ENCODE measurements at regions not wholly inside any gene's neighbourhood (a gene's known extent, or its start where the extent isn't known, plus 50 kb on each side); places are given as distances from the start of the nearest gene placed in this dataset.

GRCh38 chr1:38746941-38747600 lies 112.5 kb downstream of the RRAGC start:
- TF ChIP-seq EZH2 (IDR thresholded peaks at IDR 0.05; ENCODE audit: low read depth, unreplicated experiment) (no peak), CTCF (conservative IDR thresholded peaks at IDR 0.05; ENCODE audit: low read depth in 2 of 2) (no peak), REST (IDR thresholded peaks at IDR 0.05; ENCODE audit: unreplicated experiment) (no peak), ETS1 (IDR thresholded peaks at IDR 0.05) (no peak), POLR2AphosphoS5 (IDR thresholded peaks at IDR 0.05; ENCODE audit: low read depth) (no peak), EZH2phosphoT487 (IDR thresholded peaks at IDR 0.05; ENCODE audit: unreplicated experiment) (no peak), ZNF331 (CRISPR knock-in tag; IDR thresholded peaks at IDR 0.05; ENCODE audit: low read depth) (no peak), JUNB (IDR thresholded peaks at IDR 0.05; ENCODE audit: unreplicated experiment) (no peak), CREB1 (CRISPR knock-in tag; IDR thresholded peaks at IDR 0.05; ENCODE audit: low read depth) (no peak), NANOG (IDR thresholded peaks at IDR 0.05; ENCODE audit: borderline replicate concordance) (no peak), ZNF114 (CRISPR knock-in tag; IDR thresholded peaks at IDR 0.05) (no peak), STAT1 (IDR thresholded peaks at IDR 0.05; ENCODE audit: unreplicated experiment) (no peak)
- TF ChIP-seq, protein P1, sequence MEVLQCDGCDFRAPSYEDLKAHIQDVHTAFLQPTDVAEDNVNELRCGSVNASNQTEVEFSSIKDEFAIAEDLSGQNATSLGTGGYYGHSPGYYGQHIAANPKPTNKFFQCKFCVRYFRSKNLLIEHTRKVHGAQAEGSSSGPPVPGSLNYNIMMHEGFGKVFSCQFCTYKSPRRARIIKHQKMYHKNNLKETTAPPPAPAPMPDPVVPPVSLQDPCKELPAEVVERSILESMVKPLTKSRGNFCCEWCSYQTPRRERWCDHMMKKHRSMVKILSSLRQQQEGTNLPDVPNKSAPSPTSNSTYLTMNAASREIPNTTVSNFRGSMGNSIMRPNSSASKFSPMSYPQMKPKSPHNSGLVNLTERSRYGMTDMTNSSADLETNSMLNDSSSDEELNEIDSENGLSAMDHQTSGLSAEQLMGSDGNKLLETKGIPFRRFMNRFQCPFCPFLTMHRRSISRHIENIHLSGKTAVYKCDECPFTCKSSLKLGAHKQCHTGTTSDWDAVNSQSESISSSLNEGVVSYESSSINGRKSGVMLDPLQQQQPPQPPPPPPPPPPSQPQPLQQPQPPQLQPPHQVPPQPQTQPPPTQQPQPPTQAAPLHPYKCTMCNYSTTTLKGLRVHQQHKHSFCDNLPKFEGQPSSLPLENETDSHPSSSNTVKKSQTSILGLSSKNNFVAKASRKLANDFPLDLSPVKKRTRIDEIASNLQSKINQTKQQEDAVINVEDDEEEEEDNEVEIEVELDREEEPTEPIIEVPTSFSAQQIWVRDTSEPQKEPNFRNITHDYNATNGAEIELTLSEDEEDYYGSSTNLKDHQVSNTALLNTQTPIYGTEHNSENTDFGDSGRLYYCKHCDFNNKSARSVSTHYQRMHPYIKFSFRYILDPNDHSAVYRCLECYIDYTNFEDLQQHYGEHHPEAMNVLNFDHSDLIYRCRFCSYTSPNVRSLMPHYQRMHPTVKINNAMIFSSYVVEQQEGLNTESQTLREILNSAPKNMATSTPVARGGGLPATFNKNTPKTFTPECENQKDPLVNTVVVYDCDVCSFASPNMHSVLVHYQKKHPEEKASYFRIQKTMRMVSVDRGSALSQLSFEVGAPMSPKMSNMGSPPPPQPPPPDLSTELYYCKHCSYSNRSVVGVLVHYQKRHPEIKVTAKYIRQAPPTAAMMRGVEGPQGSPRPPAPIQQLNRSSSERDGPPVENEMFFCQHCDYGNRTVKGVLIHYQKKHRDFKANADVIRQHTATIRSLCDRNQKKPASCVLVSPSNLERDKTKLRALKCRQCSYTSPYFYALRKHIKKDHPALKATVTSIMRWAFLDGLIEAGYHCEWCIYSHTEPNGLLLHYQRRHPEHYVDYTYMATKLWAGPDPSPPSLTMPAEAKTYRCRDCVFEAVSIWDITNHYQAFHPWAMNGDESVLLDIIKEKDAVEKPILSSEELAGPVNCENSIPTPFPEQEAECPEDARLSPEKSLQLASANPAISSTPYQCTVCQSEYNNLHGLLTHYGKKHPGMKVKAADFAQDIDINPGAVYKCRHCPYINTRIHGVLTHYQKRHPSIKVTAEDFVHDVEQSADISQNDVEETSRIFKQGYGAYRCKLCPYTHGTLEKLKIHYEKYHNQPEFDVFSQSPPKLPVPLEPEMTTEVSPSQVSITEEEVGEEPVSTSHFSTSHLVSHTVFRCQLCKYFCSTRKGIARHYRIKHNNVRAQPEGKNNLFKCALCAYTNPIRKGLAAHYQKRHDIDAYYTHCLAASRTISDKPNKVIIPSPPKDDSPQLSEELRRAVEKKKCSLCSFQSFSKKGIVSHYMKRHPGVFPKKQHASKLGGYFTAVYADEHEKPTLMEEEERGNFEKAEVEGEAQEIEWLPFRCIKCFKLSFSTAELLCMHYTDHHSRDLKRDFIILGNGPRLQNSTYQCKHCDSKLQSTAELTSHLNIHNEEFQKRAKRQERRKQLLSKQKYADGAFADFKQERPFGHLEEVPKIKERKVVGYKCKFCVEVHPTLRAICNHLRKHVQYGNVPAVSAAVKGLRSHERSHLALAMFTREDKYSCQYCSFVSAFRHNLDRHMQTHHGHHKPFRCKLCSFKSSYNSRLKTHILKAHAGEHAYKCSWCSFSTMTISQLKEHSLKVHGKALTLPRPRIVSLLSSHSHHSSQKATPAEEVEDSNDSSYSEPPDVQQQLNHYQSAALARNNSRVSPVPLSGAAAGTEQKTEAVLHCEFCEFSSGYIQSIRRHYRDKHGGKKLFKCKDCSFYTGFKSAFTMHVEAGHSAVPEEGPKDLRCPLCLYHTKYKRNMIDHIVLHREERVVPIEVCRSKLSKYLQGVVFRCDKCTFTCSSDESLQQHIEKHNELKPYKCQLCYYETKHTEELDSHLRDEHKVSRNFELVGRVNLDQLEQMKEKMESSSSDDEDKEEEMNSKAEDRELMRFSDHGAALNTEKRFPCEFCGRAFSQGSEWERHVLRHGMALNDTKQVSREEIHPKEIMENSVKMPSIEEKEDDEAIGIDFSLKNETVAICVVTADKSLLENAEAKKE (CRISPR knock-in tag; IDR thresholded peaks at IDR 0.05) = no peak

All from GM23338 (cell line).